NCI-H146 (cell line): ENCODE measurements at regions not wholly inside any gene's neighbourhood (a gene's known extent, or its start where the extent isn't known, plus 50 kb on each side); places are given as distances from the start of the nearest gene placed in this dataset.
A peak's percentile ranks its signal among the peaks of the same experiment; 100 is the strongest.

Experiments used
- DNase-seq: peaks from one replicate; lab custom pipeline; 2025; lab: John Stamatoyannopoulos, UW

GRCh38 chr6:113500221-113500620, 356.9 kb upstream of the MARCKS start:
- no peak for DNase-seq

- DNase-seq: no peak
Measured at GRCh38 chr6:113505084-113505699, 352.0 kb upstream of the MARCKS start.

GRCh38 chr6:113508249-113508648, 348.9 kb upstream of the MARCKS start:
- no peak for DNase-seq

DNA sequence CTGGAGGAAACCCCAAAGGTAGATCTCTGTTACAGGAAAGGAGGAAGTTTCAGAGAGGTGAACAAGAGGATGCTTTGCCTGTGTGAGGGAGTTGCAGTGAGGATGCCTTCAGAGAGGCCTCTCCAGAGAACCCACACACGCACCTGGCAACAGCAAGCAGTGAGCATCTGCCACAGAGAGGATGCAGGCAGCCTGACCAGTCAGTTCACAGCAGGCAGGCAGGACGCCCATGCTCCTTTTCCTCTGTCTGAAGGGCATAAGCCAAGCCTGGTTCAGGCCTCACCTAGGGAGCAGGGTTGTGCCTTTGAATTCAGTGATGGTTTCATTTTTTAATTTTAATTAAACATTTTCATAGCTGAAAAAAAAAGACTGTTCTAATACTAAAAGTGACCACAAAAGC, 346.0 kb upstream of the MARCKS start:
- peak; percentile 13 for DNase-seq

DNA sequence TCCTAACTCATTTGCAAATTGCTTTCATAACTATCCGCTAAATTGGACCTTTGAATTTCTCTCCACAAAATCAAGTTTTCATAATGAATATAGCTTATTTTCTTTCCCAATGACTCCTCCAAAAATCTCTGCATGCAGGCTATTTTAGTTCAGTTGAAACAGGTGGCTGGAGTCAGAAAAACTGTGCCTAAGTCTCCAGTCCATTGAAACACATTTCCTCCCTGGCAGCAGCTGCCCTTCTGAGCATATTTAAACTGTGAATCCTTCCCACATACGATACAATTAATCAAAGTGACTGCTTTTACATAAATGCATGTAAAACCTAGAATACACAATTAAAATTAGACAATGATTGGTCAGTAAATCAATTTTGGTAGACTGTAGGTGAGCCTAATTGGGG, 344.6 kb upstream of the MARCKS start:
- no peak for DNase-seq

- DNase-seq: no peak
Measured at GRCh38 chr6:113513086-113513485, 344.1 kb upstream of the MARCKS start.

- DNase-seq: no peak
Measured at GRCh38 chr6:113522376-113522775, 334.8 kb upstream of the MARCKS start.

GRCh38 chr6:113524826-113525225, 332.3 kb upstream of the MARCKS start:
- DNase-seq: no peak

- DNase-seq: no peak
Measured at GRCh38 chr6:113526553-113526952, 330.6 kb upstream of the MARCKS start.

DNA sequence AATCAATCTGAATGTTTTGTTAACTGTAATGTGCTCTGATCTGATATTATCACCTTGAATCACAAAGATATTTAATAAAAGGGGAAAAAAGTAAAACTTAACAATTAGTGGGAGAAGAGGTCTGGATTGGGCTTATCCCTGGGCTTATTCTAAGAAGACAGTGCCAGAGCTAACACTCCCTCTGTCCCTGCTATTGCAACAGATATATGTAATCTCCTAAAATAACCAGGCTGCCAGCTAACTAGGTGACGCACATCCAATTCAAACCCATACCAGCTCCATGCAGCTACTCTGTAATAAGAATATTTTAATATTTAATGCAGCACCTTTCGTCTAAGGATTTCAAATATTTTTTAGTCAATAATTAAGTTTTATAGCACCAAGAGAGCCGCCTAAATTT, 330.1 kb upstream of the MARCKS start:
- no peak for DNase-seq

DNA sequence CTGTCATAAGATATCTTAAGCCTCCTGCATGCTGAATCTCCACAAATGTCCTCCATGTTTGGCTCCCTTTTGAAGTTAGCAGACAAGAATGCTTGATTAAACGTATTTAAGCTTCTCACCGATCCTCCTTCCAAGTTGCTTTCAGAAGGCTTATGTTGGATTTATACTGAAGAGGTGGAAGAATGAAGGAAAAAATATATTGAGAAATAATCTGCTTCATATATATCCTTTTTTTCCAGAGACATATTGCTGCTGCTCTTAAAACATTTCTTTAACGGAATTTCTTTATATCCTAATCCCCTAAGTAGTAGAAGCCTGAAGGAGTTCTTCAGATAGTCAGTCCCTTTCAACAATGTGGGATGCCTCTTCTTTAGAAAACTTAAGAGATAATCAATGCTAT, 329.0 kb upstream of the MARCKS start:
- DNase-seq: no peak

GRCh38 chr6:113529196-113529595, 327.9 kb upstream of the MARCKS start:
- DNase-seq: no peak

DNA sequence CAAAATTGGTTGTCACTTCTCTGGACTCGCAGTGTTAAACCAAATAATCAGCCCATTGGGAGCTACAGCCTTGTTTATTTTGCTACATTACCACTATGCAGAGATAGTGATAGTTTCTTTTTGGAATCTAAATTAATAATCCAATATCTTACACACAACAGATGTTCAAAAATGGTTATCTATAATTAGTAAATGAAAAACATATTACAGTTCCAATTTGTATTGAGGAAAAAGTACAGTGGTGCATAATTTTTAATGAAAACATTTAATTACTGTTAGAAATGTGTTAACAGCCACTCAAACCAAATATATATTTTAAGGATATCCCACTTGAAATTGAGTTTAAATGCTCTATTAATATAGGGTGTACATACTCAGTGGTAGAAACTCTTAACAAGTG, 327.3 kb upstream of the MARCKS start:
- DNase-seq: no peak

GRCh38 chr6:113530769-113531168, 326.4 kb upstream of the MARCKS start:
- DNase-seq: no peak

- no peak for DNase-seq
Measured at GRCh38 chr6:113539202-113539601, 317.9 kb upstream of the MARCKS start.

GRCh38 chr6:113539623-113540022, 317.5 kb upstream of the MARCKS start:
- no peak for DNase-seq

DNA sequence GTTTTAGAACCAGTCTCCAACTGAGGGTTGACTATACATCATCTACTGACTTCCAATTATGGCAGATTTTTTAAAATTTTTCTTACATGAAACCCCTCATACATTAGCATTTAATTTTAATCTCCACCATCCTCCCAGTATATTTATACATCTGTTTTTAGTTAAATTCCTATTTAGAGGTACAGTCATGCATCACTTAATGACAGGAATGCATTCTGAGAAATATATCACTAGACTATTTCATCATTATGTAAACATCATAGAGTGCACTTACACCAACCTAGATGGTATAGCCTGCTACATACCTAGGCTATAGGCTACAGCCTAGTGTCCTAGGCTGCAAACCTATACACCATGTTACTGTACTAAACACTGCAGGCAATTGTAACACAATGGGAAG, 316.7 kb upstream of the MARCKS start:
- no peak for DNase-seq

DNA sequence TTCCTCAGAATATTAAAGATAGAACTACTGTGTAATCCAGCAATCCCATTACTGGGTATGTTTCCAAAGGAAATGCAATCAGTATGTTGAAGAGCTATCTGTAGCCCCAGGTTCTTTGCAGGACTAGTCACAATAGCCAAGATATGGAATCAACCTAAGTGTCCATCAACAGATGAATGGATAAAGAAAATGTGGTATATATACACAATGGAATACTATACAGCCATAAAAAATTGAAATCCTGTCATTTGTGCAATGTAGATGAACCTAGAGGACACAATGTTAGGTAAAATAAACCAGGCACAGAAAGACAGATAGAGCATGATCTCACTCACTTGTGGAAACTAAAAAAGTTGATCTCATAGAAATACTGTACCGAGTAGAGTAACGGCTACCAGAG, 306.0 kb upstream of the MARCKS start:
- DNase-seq: no peak

- DNase-seq: no peak
Measured at GRCh38 chr6:113556775-113557174, 300.4 kb upstream of the MARCKS start.

GRCh38 chr6:113558431-113558830, 298.7 kb upstream of the MARCKS start:
- DNase-seq: no peak

- DNase-seq: no peak
Measured at GRCh38 chr6:113558966-113559365, 298.2 kb upstream of the MARCKS start.

GRCh38 chr6:113560376-113560775, 296.8 kb upstream of the MARCKS start:
- DNase-seq: no peak

GRCh38 chr6:113560908-113561307, 296.2 kb upstream of the MARCKS start:
- no peak for DNase-seq

GRCh38 chr6:113562248-113562647, 294.9 kb upstream of the MARCKS start:
- DNase-seq: no peak
